ENCODE measurements at regions not wholly inside any gene's neighbourhood (a gene's known extent, or its start where the extent isn't known, plus 50 kb on each side); places are given as distances from the start of the nearest gene placed in this dataset.

- Histone ChIP-seq H3K9me3 (ENCODE audit: insufficient read depth, low read depth, low read length) (no peaks in the 10 kb centered on the region), H3K4me2 (ENCODE audit: low read depth, low read length, poor library complexity, severe bottlenecking) (no peak overlapping the region), H3K4me1 (ENCODE audit: insufficient read depth, low read length, poor library complexity, severe bottlenecking) (no peaks in the 10 kb centered on the region), H3K36me3 (ENCODE audit: insufficient read depth, low read length) (no peaks in the 10 kb centered on the region), H3K9me2 (replicated peaks; ENCODE audit: low read depth, low read length) (no peaks in the 10 kb centered on the region), H3K9ac (ENCODE audit: low read depth, low read length, poor library complexity, severe bottlenecking) (no peak overlapping the region), H3K27me3 (ENCODE audit: insufficient read depth, low read length, poor library complexity, severe bottlenecking) (no peaks in the 10 kb centered on the region), H2AFZ (ENCODE audit: low read length) (no peak overlapping the region), H3K4me3 (ENCODE audit: low read length, poor library complexity, severe bottlenecking) (no peak overlapping the region), H3F3A (ENCODE audit: low read depth) (no peaks in the 10 kb centered on the region), H3K79me2 (ENCODE audit: insufficient read depth, low read length) (no peaks in the 10 kb centered on the region), H4K20me1 (ENCODE audit: insufficient read depth, low read length, poor library complexity, severe bottlenecking) (no peaks in the 10 kb centered on the region)
- no peak for TF ChIP-seq CTCF (conservative IDR thresholded peaks at IDR 0.05; ENCODE audit: low read length)
- no peak for TF ChIP-seq EZH2phosphoT487 (IDR thresholded peaks at IDR 0.05; ENCODE audit: borderline replicate concordance)
Observed at GRCh38 chr9:28014212-28014611, 440.9 kb upstream of the C9orf72 start.

- Histone ChIP-seq H3K9me3 (ENCODE audit: insufficient read depth, low read depth, low read length) (no peaks in the 10 kb centered on the region), H2AFZ (ENCODE audit: low read length) (no peak overlapping the region), H3K79me2 (ENCODE audit: insufficient read depth, low read length) (no peaks in the 10 kb centered on the region), H3K4me3 (ENCODE audit: low read length, poor library complexity, severe bottlenecking) (no peak overlapping the region), H3F3A (ENCODE audit: low read depth) (no peaks in the 10 kb centered on the region), H4K20me1 (ENCODE audit: insufficient read depth, low read length, poor library complexity, severe bottlenecking) (no peaks in the 10 kb centered on the region), H3K4me1 (ENCODE audit: insufficient read depth, low read length, poor library complexity, severe bottlenecking) (no peaks in the 10 kb centered on the region), H3K27me3 (ENCODE audit: insufficient read depth, low read length, poor library complexity, severe bottlenecking) (no peaks in the 10 kb centered on the region), H3K9me2 (replicated peaks; ENCODE audit: low read depth, low read length) (no peaks in the 10 kb centered on the region), H3K36me3 (ENCODE audit: insufficient read depth, low read length) (no peaks in the 10 kb centered on the region), H3K4me2 (ENCODE audit: low read depth, low read length, poor library complexity, severe bottlenecking) (no peak overlapping the region), H3K9ac (ENCODE audit: low read depth, low read length, poor library complexity, severe bottlenecking) (no peak overlapping the region)
- TF ChIP-seq EZH2phosphoT487 (IDR thresholded peaks at IDR 0.05; ENCODE audit: borderline replicate concordance), result no peak
- TF ChIP-seq CTCF (conservative IDR thresholded peaks at IDR 0.05; ENCODE audit: low read length), result no peak
Observed at GRCh38 chr9:28024676-28025075, 451.4 kb upstream of the C9orf72 start.

- Histone ChIP-seq H3K36me3 (ENCODE audit: insufficient read depth, low read length) (no peaks in the 10 kb centered on the region), H3K9ac (ENCODE audit: low read depth, low read length, poor library complexity, severe bottlenecking) (no peak overlapping the region), H3K4me2 (ENCODE audit: low read depth, low read length, poor library complexity, severe bottlenecking) (no peak overlapping the region), H2AFZ (ENCODE audit: low read length) (no peak overlapping the region), H3K4me3 (ENCODE audit: low read length, poor library complexity, severe bottlenecking) (no peak overlapping the region), H3K9me3 (ENCODE audit: insufficient read depth, low read depth, low read length) (no peaks in the 10 kb centered on the region), H3K9me2 (replicated peaks; ENCODE audit: low read depth, low read length) (no peaks in the 10 kb centered on the region), H3K27me3 (ENCODE audit: insufficient read depth, low read length, poor library complexity, severe bottlenecking) (no peaks in the 10 kb centered on the region), H3F3A (ENCODE audit: low read depth) (no peaks in the 10 kb centered on the region), H4K20me1 (ENCODE audit: insufficient read depth, low read length, poor library complexity, severe bottlenecking) (no peaks in the 10 kb centered on the region), H3K4me1 (ENCODE audit: insufficient read depth, low read length, poor library complexity, severe bottlenecking) (no peaks in the 10 kb centered on the region), H3K79me2 (ENCODE audit: insufficient read depth, low read length) (no peaks in the 10 kb centered on the region)
- no peak for TF ChIP-seq EZH2phosphoT487 (IDR thresholded peaks at IDR 0.05; ENCODE audit: borderline replicate concordance)
- no peak for TF ChIP-seq CTCF (conservative IDR thresholded peaks at IDR 0.05; ENCODE audit: low read length)
Observed at GRCh38 chr9:28025186-28025585, 451.9 kb upstream of the C9orf72 start.

All from Loucy (cell line).